Peyer's patch (tissue), 4 donors: ENCODE measurements at regions not wholly inside any gene's neighbourhood (a gene's known extent, or its start where the extent isn't known, plus 50 kb on each side); places are given as distances from the start of the nearest gene placed in this dataset.
A peak's percentile ranks its signal among the peaks of the same experiment; 100 is the strongest.

Experiments
- DNase-seq, 3 donors: peaks; one replicate each; pipeline ENCODE4 v3.0.0-alpha.2; 2017 to 2019
- H3K27ac ChIP-seq, 4 donors: fragments of 200-600 bp; sonication (generic); one replicate each; pipeline ENCODE4 v1.5.1; 2016 to 2019
- H3K27me3 ChIP-seq, 2 donors: fragments of 200-600 bp; sonication (generic); one replicate each; pipeline ENCODE4 v1.5.1; 2019
- H3K36me3 ChIP-seq, 3 donors: fragments of 200-600 bp; sonication (generic); one replicate each; pipeline ENCODE4 v1.5.1; 2016 to 2019
- H3K4me1 ChIP-seq, 4 donors: fragments of 200-600 bp; sonication (generic); one replicate each; pipeline ENCODE4 v1.5.1; 2016 to 2019
- H3K4me3 ChIP-seq, 4 donors: fragments of 200-600 bp; sonication (generic); 1 replicate in 3 of 4; 2 replicates in 1 of 4; pipeline ENCODE4 v1.5.1; 2016 to 2019; ENCODE audit warnings: mild to moderate bottlenecking in 1 of 4
- H3K9me3 ChIP-seq, 4 donors: fragments of 200-600 bp; sonication (generic); one replicate each; pipeline ENCODE4 v1.5.1; 2016 to 2019; ENCODE audit warnings: mild to moderate bottlenecking in 1 of 4
- CTCF ChIP-seq, 6 experiments: fragments of 450-650 bp in 4 of 6; fragments of 200-600 bp in 2 of 6; sonication (generic) in 1 of 6; IDR thresholded peaks; one replicate each; pipeline ENCODE4 v1.5.1; 2017 to 2019; ENCODE audit warnings: antibody characterized with exemption in 6 of 6, mild to moderate bottlenecking in 3 of 6, moderate library complexity in 1 of 6
- POLR2A ChIP-seq, 2 donors: fragments of 450-650 bp; IDR thresholded peaks; one replicate each; pipeline ENCODE4 v1.5.1; 2017; ENCODE audit warnings: antibody characterized with exemption in 2 of 2, mild to moderate bottlenecking in 2 of 2, moderate library complexity in 2 of 2

- Histone ChIP-seq H3K4me3 (no peak overlapping the region), H3K27me3 (no peaks in the 10 kb centered on the region), H3K9me3 (no peaks in the 10 kb centered on the region), H3K36me3 (no peaks in the 10 kb centered on the region), H3K4me1 (no peaks in the 10 kb centered on the region), H3K27ac (no peak overlapping the region)
- DNase-seq, result no peak
- TF ChIP-seq POLR2A (IDR thresholded peaks at IDR 0.05) (no peak), CTCF (IDR thresholded peaks at IDR 0.05) (no peak)
These were observed 300.4 kb upstream of the RPS6KA3 start for GRCh38 chrX:20567108-20567507.

DNA sequence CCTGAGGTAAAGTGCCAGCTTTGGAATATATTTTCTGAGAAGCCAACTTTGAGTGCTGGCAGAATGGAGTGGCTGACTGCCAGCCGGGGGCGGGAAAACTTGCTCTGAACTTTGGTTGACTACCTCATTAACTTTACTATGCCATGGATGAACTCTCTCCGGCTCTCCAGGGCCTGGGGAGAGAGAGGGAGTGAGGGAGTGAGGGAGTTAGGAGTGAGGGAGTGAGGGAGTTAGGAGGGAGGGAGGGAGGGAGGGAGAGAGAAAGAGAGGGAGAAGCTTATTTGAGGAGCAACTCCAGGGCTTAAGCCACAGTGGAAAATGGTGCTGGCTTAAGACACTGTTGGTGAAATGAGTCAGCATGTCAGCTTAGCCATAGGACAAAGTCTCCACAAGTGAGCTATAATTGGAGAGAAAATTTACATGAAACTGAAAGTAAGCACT, 280.9 kb upstream of the RPS6KA3 start:
- DNase-seq, result peak in 2 of 3 donors; percentile 64 to 66
- Histone ChIP-seq H3K27ac (peak overlapping the region in 2 of 4 donors; percentile 62 to 65), H3K4me1 (no peaks in the 10 kb centered on the region), H3K27me3 (no peaks in the 10 kb centered on the region), H3K36me3 (no peaks in the 10 kb centered on the region), H3K9me3 (no peaks in the 10 kb centered on the region), H3K4me3 (no peak overlapping the region)
- TF ChIP-seq POLR2A (IDR thresholded peaks at IDR 0.05) (no peak), CTCF (IDR thresholded peaks at IDR 0.05) (no peak)

DNA sequence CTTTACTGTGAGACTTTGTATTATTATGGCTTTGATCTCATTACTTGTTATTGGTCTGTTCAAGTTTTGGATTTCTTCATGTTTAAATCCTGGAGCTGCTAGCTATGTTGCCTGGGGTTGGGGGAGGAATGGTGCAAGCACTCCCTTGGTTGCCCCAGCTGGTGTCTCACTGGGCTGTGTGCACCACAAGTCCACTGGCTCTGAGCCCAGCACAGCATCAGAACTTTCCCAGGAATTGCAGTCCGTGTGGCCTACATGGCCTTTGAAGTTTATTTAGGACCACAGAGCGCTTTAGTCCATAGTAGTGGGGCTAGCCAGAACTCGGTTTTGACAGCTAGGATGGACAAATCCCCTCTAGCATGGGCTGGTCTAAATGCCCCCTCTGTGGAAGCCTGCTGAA, 278.8 kb upstream of the RPS6KA3 start:
- Histone ChIP-seq H3K27me3 (no peaks in the 10 kb centered on the region), H3K4me3 (no peak overlapping the region), H3K36me3 (no peaks in the 10 kb centered on the region), H3K4me1 (no peaks in the 10 kb centered on the region), H3K27ac (no peak overlapping the region), H3K9me3 (no peaks in the 10 kb centered on the region)
- DNase-seq, result no peak
- no peak for TF ChIP-seq CTCF (IDR thresholded peaks at IDR 0.05)
- TF ChIP-seq POLR2A (IDR thresholded peaks at IDR 0.05), result no peak

DNA sequence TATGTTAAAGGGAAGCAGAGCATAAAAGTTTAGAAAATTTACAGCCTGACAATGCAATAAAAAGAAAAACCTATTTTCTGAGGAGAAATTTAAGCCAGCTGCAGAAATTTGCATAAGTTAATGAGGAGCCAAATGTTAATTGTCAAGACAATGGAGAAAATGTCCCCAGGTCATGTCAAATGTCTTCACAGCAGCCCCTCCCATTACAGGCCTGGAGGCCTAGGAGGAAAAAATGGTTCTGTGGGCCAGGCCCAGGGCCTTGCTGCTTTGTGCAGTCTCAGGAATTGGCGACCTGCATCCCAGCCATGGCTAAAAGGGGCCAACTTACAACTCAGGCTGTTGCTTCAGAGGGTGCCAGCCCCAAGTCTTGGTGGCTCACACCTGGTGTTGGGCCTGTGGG, 275.4 kb upstream of the RPS6KA3 start:
- H3K9me3 ChIP-seq, result no peaks in the 10 kb centered on the region
- no peaks in the 10 kb centered on the region for H3K4me1 ChIP-seq
- no peak for DNase-seq
- H3K27ac ChIP-seq, result no peak overlapping the region
- no peaks in the 10 kb centered on the region for H3K27me3 ChIP-seq
- no peak overlapping the region for H3K4me3 ChIP-seq
- H3K36me3 ChIP-seq, result no peaks in the 10 kb centered on the region
- no peak for TF ChIP-seq CTCF (IDR thresholded peaks at IDR 0.05)
- no peak for TF ChIP-seq POLR2A (IDR thresholded peaks at IDR 0.05)

- Histone ChIP-seq H3K27ac (no peak overlapping the region), H3K4me3 (no peak overlapping the region), H3K9me3 (no peaks in the 10 kb centered on the region), H3K27me3 (no peaks in the 10 kb centered on the region), H3K4me1 (no peaks in the 10 kb centered on the region), H3K36me3 (no peaks in the 10 kb centered on the region)
- TF ChIP-seq POLR2A (IDR thresholded peaks at IDR 0.05) (no peak), CTCF (IDR thresholded peaks at IDR 0.05) (no peak)
- no peak for DNase-seq
These were observed 272.3 kb upstream of the RPS6KA3 start for GRCh38 chrX:20538974-20539373.

GRCh38 chrX:20531667-20532066, 265.0 kb upstream of the RPS6KA3 start:
- no peak overlapping the region for H3K4me3 ChIP-seq
- no peak for TF ChIP-seq CTCF (IDR thresholded peaks at IDR 0.05)
- TF ChIP-seq POLR2A (IDR thresholded peaks at IDR 0.05), result no peak
- no peaks in the 10 kb centered on the region for H3K36me3 ChIP-seq
- no peaks in the 10 kb centered on the region for H3K9me3 ChIP-seq
- no peaks in the 10 kb centered on the region for H3K4me1 ChIP-seq
- no peak overlapping the region for H3K27ac ChIP-seq
- no peaks in the 10 kb centered on the region for H3K27me3 ChIP-seq
- no peak for DNase-seq
